GM18517 (cell line): ENCODE measurements at regions not wholly inside any gene's neighbourhood (a gene's known extent, or its start where the extent isn't known, plus 50 kb on each side); places are given as distances from the start of the nearest gene placed in this dataset.
"Not testable (repeated sequence)": the region's sequence is repeated elsewhere in the genome, so short reads cannot be mapped to it uniquely, and the experiment has no call there.

Experiments
- ATAC-seq: cut with Tn5 transposase; IDR thresholded peaks from one replicate; pipeline ENCODE4 v1.9.1; 2021; ENCODE audit warnings: mild to moderate bottlenecking, moderate library complexity; ENCODE audit not compliant: unreplicated experiment

GRCh38 chr7:34207810-34208209 lies 302.5 kb downstream of the BMPER start:
- ATAC-seq: no peak

- no peak for ATAC-seq
Observed at GRCh38 chr7:34208878-34209621, 303.7 kb downstream of the BMPER start.

GRCh38 chr7:34211018-34211417 lies 305.7 kb downstream of the BMPER start:
- no peak for ATAC-seq

- no peak for ATAC-seq
Observed at GRCh38 chr7:34217972-34218371, 312.6 kb downstream of the BMPER start.

- no peak for ATAC-seq
Observed at GRCh38 chr7:34219153-34219718, 313.9 kb downstream of the BMPER start.

GRCh38 chr7:34220506-34221185 lies 315.3 kb downstream of the BMPER start:
- ATAC-seq: no peak

GRCh38 chr7:34222316-34222715 lies 317.0 kb downstream of the BMPER start:
- no peak for ATAC-seq

GRCh38 chr7:34222722-34223121 lies 317.4 kb downstream of the BMPER start:
- no peak for ATAC-seq

GRCh38 chr7:34224281-34224680 lies 318.9 kb downstream of the BMPER start:
- no peak for ATAC-seq

- ATAC-seq: no peak
Observed at GRCh38 chr7:34225193-34225592, 319.9 kb downstream of the BMPER start.

- ATAC-seq: no peak
Observed at GRCh38 chr7:34227525-34227924, 322.2 kb downstream of the BMPER start.

- not testable (repeated sequence) for ATAC-seq
Observed at GRCh38 chr7:34235101-34235500, 329.8 kb downstream of the BMPER start.

GRCh38 chr7:34236057-34236456 lies 330.7 kb downstream of the BMPER start:
- no peak for ATAC-seq

- ATAC-seq: no peak
Observed at GRCh38 chr7:34236839-34237492, 331.6 kb downstream of the BMPER start.

GRCh38 chr7:34237493-34237849 lies 332.1 kb downstream of the BMPER start:
- ATAC-seq: no peak

GRCh38 chr7:34240417-34240816 lies 335.1 kb downstream of the BMPER start:
- ATAC-seq: no peak

- ATAC-seq: no peak
Observed at GRCh38 chr7:34242391-34242790, 337.1 kb downstream of the BMPER start.

- no peak for ATAC-seq
Observed at GRCh38 chr7:34245246-34245645, 339.9 kb downstream of the BMPER start.

GRCh38 chr7:34247468-34247867 lies 342.1 kb downstream of the BMPER start:
- ATAC-seq: no peak

GRCh38 chr7:34249192-34249591 lies 343.9 kb downstream of the BMPER start:
- ATAC-seq: no peak

- no peak for ATAC-seq
Observed at GRCh38 chr7:34260279-34260678, 354.9 kb downstream of the BMPER start.

GRCh38 chr7:34263168-34263567 lies 357.8 kb downstream of the BMPER start:
- ATAC-seq: no peak
